Caco-2 (cell line): ENCODE measurements at regions not wholly inside any gene's neighbourhood (a gene's known extent, or its start where the extent isn't known, plus 50 kb on each side); places are given as distances from the start of the nearest gene placed in this dataset.

Source experiments
- BruUV-seq: library from RNA; stranded (reverse); fragments of 400-500 nt; replicated peaks from 2 replicates; lab custom pipeline; 2021; lab: Mats Ljungman, UMichigan
- CTCF ChIA-PET: fragments of 300-600 bp; sonication (Branson Sonifier 250); formaldehyde crosslinking; loops from one replicate; lab custom pipeline; 2022; ENCODE audit warnings: antibody characterized with exemption; lab: Charles Lee
- POLR2A ChIA-PET: fragments of 300-600 bp; sonication (Branson Sonifier 250); formaldehyde crosslinking; loops from one replicate; lab custom pipeline; 2022; ENCODE audit warnings: antibody characterized with exemption; lab: Charles Lee
- DNase-seq, 2 experiments: peaks; one replicate each; pipeline versions ENCODE4 v3.0.0 to v3.0.0-alpha.2; 2020 to 2022
- H3K27me3 ChIP-seq: replicated peaks from 2 replicates; pipeline ENCODE4 v1.6.0; 2011; ENCODE audit warnings: low read length; ENCODE audit not compliant: control insufficient read depth, insufficient read depth
- H3K36me3 ChIP-seq: 2 replicates; pipeline ENCODE4 v1.5.1; 2011; ENCODE audit warnings: low read length; ENCODE audit not compliant: control insufficient read depth, insufficient read depth
- H3K4me1 ChIP-seq: fragments of 250-450 bp; sonication (Bioruptor Pico); 2 replicates; pipeline ENCODE4 v1.5.1; 2020; ENCODE audit warnings: mild to moderate bottlenecking
- H3K4me3 ChIP-seq: 2 replicates; pipeline ENCODE4 v1.5.1; 2011; ENCODE audit warnings: low read depth, mild to moderate bottlenecking, control low read depth, low read length
- H3K9me3 ChIP-seq: fragments of 250-450 bp; sonication (Bioruptor Pico); 2 replicates; pipeline ENCODE4 v1.5.1; 2020; ENCODE audit warnings: mild to moderate bottlenecking, moderate library complexity
- H3K27ac Mint-ChIP-seq: one replicate; pipeline ENCODE4 v1.8.0; 2022; ENCODE audit warnings: mixed read lengths; ENCODE audit not compliant: unreplicated experiment
- H3K27me3 Mint-ChIP-seq: one replicate; pipeline ENCODE4 v1.8.0; 2022; ENCODE audit warnings: mixed read lengths; ENCODE audit not compliant: insufficient read depth, unreplicated experiment
- H3K36me3 Mint-ChIP-seq: one replicate; pipeline ENCODE4 v1.8.0; 2022; ENCODE audit warnings: mild to moderate bottlenecking, mixed read lengths; ENCODE audit not compliant: insufficient read depth, unreplicated experiment
- H3K4me1 Mint-ChIP-seq: one replicate; pipeline ENCODE4 v1.8.0; 2022; ENCODE audit warnings: low read depth, mixed read lengths; ENCODE audit not compliant: unreplicated experiment
- H3K4me3 Mint-ChIP-seq: one replicate; pipeline ENCODE4 v1.8.0; 2022; ENCODE audit warnings: mild to moderate bottlenecking, moderate library complexity, mixed read lengths; ENCODE audit not compliant: unreplicated experiment
- H3K9me3 Mint-ChIP-seq: one replicate; pipeline ENCODE4 v1.8.0; 2022; ENCODE audit warnings: mixed read lengths; ENCODE audit not compliant: unreplicated experiment
- intact Hi-C: fragments of 100-400 bp; cut with micrococcal nuclease; formaldehyde crosslinking; loops from one replicate; pipeline ENCODE4 v1.10.0; 2022; ENCODE audit not compliant: unreplicated experiment
- TF ChIP-seq, protein P1 (sequence below), 2 experiments: fragments of 200-600 bp in 1 of 2; IDR thresholded peaks; 1 replicate in 1 of 2; 2 replicates in 1 of 2; pipeline versions ENCODE4 v1.5.1 to v1.8.0; 2011 to 2022; ENCODE audit warnings: antibody characterized with exemption in 1 of 2, control low read depth in 1 of 2, inconsistent platforms in 1 of 2, low read depth in 1 of 2, low read length in 1 of 2, mild to moderate bottlenecking in 1 of 2, moderate library complexity in 1 of 2; ENCODE audit not compliant: insufficient read depth in 1 of 2, severe bottlenecking in 1 of 2, unreplicated experiment in 1 of 2

DNA sequence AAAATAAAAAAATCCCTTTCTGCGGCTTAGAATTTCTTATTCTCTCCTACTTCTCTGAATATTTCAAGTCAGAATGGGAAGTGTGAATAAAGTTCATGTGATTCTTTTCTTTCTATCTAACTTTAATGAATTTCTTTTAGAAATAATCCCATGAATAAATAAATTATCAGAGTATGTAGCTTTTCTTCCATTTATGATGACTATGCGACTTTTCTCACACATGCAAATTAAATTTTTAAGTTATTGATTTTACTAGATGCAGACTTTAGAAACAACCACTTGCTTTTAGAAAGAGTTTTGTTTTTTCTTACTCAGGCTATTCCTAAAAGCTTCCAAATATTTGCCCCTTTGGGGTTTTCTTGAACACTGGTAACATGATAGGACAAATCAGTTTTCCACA is 477.7 kb upstream of the AGTR1 start:
- no peak overlapping the region for H3K27ac Mint-ChIP-seq
- H3K27me3 Mint-ChIP-seq: peaks cover 2% of the 10 kb centered on the region
- Histone ChIP-seq H3K4me1 (no peaks in the 10 kb centered on the region), H3K4me3 (no peak overlapping the region), H3K27me3 (no peaks in the 10 kb centered on the region), H3K36me3 (no peaks in the 10 kb centered on the region), H3K9me3 (no peaks in the 10 kb centered on the region)
- H3K4me1 Mint-ChIP-seq: no peaks in the 10 kb centered on the region
- H3K4me3 Mint-ChIP-seq: no peak overlapping the region
- CTCF ChIA-PET: no interaction called here
- TF ChIP-seq, protein P1, sequence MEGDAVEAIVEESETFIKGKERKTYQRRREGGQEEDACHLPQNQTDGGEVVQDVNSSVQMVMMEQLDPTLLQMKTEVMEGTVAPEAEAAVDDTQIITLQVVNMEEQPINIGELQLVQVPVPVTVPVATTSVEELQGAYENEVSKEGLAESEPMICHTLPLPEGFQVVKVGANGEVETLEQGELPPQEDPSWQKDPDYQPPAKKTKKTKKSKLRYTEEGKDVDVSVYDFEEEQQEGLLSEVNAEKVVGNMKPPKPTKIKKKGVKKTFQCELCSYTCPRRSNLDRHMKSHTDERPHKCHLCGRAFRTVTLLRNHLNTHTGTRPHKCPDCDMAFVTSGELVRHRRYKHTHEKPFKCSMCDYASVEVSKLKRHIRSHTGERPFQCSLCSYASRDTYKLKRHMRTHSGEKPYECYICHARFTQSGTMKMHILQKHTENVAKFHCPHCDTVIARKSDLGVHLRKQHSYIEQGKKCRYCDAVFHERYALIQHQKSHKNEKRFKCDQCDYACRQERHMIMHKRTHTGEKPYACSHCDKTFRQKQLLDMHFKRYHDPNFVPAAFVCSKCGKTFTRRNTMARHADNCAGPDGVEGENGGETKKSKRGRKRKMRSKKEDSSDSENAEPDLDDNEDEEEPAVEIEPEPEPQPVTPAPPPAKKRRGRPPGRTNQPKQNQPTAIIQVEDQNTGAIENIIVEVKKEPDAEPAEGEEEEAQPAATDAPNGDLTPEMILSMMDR (IDR thresholded peaks at IDR 0.05; ENCODE audit: insufficient read depth in 1 of 2, low read depth in 1 of 2, low read length in 1 of 2, severe bottlenecking in 1 of 2, unreplicated experiment in 1 of 2): no peak
- no peaks in the 10 kb centered on the region for H3K36me3 Mint-ChIP-seq
- BruUV-seq: no TSS peak
- POLR2A ChIA-PET: no interaction called here
- intact Hi-C loops: no loop called here
- H3K9me3 Mint-ChIP-seq: no peaks in the 10 kb centered on the region
- DNase-seq: no peak

DNA sequence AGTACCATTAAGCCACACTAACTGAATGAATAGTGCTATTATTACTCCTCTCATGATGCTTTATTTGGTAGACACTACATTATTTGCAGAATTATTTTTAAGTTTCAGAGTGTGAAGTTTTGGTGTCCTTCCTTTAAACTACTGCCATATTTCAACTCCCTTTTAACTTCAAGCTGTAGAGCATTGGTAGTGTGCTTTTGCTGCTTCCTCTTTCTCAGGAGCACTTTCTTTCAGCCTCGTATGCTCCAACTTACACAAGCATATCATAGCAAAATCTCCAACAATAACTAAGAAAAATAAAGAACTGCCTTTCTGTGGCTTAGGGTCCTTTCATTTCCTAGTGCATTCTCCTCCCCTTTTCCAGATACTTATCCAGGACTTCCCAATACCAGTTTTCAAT is 476.4 kb upstream of the AGTR1 start:
- intact Hi-C loops: no loop called here
- Mint-ChIP-seq H3K36me3 (no peaks in the 10 kb centered on the region), H3K27me3 (no peaks in the 10 kb centered on the region), H3K4me1 (no peaks in the 10 kb centered on the region), H3K27ac (no peak overlapping the region), H3K9me3 (no peaks in the 10 kb centered on the region), H3K4me3 (no peak overlapping the region)
- DNase-seq: no peak
- TF ChIP-seq, protein P1 (IDR thresholded peaks at IDR 0.05; ENCODE audit: insufficient read depth in 1 of 2, low read depth in 1 of 2, low read length in 1 of 2, severe bottlenecking in 1 of 2, unreplicated experiment in 1 of 2): no peak
- Histone ChIP-seq H3K4me1 (no peaks in the 10 kb centered on the region), H3K36me3 (no peaks in the 10 kb centered on the region), H3K27me3 (no peaks in the 10 kb centered on the region), H3K9me3 (no peaks in the 10 kb centered on the region), H3K4me3 (no peak overlapping the region)
- ChIA-PET POLR2A (no interaction called here), CTCF (no interaction called here)
- BruUV-seq: no TSS peak

DNA sequence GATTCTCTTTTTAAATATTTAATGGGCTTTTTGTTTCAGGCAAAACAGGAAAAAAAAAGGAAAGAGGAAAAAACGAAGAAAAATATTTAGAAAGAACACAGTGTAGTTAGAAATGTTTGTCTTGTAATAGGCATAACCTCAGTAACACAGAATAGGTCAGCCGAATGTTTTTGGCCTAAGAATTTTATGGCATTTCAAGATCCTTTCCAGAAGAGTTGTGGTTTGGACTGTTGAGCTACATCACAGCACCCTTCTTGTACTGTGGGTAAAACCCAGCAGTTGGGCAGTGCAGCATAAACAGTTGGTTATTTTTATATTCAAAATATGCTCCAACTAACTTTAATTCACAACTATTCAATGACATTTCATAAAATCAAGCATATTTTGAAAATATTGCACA is 474.4 kb upstream of the AGTR1 start:
- intact Hi-C loops: no loop called here
- TF ChIP-seq, protein P1 (IDR thresholded peaks at IDR 0.05; ENCODE audit: insufficient read depth in 1 of 2, low read depth in 1 of 2, low read length in 1 of 2, severe bottlenecking in 1 of 2, unreplicated experiment in 1 of 2): no peak
- Histone ChIP-seq H3K4me3 (no peak overlapping the region), H3K4me1 (no peaks in the 10 kb centered on the region), H3K9me3 (no peaks in the 10 kb centered on the region), H3K27me3 (no peaks in the 10 kb centered on the region), H3K36me3 (no peaks in the 10 kb centered on the region)
- Mint-ChIP-seq H3K4me1 (no peaks in the 10 kb centered on the region), H3K27me3 (no peaks in the 10 kb centered on the region), H3K9me3 (no peaks in the 10 kb centered on the region), H3K36me3 (no peaks in the 10 kb centered on the region), H3K4me3 (no peak overlapping the region), H3K27ac (no peak overlapping the region)
- BruUV-seq: no TSS peak
- ChIA-PET CTCF (no interaction called here), POLR2A (no interaction called here)
- DNase-seq: no peak
